AG08395 (cell line): ENCODE measurements at regions not wholly inside any gene's neighbourhood (a gene's known extent, or its start where the extent isn't known, plus 50 kb on each side); places are given as distances from the start of the nearest gene placed in this dataset.

Experiments
- DNase-seq: peaks from one replicate; pipeline ENCODE4 v3.0.0; 2012; ENCODE audit warnings: mixed read lengths, low spot score

DNA sequence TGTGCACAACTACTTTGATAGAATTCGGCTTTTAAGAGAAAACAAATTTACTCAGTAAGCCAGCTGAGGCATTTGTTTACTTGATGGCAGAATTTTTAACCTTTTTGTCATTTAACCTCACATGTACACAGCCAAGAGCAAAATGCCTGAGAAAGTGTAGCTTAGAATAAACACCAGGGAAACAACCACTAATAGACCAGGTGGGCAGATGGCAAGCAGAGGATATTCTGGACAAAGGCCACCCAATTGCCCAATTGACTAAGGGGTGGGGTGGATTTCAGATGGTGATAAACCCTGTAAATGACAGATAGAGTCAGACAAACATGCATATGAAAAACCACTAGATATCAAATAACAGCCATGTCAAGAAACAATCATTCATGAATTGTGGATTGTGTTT lies 190.7 kb upstream of the FBXL4 start:
- DNase-seq = no peak

- no peak for DNase-seq
Observed at GRCh38 chr6:99137314-99137713, 189.6 kb upstream of the FBXL4 start.

DNA sequence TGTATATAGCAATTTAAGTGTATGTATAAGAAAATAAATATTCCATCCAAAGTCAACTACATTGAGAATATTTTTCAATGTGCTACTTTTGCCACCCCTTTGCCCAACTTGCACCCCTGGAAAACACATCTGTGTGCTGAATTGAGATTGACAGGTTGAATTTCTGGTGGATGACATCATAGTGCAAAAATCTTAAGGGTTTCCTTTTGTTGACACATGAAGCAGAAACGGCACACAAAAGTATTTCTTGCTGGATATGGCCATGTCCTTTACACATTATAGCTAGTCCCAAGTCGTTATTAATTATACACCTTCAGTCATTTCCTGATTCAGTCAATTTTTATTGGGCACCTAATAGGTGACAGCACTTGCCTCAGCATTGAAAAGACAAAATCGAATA lies 188.7 kb upstream of the FBXL4 start:
- no peak for DNase-seq

DNA sequence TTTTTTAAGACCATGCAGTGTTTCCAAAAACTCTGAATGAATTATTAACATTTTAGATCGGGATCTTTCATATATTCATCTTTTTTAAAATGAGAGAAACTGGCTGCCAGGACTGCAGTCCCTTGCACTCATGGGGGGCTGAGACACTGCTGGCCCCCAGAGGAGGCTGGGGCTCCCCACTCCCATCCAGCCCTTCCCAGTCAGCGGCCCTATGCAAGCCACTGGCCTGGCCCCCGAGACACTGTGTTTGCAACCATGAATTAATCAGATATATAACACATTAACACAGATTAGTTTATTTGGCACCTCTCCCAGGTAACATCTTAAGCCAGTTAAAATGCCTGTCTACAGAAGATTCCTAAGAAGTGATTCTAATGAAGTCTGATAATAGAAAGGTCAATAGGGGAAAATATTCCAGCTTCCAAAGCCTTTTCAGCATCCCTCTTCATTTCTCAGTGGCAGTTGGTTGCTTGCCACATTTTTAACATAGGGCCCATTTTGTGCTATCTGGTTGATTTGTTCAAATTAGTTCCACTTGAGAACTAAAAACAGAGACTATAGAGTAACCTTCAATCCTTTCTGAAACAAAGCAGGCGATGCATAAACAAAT lies 184.4 kb upstream of the FBXL4 start:
- no peak for DNase-seq

DNA sequence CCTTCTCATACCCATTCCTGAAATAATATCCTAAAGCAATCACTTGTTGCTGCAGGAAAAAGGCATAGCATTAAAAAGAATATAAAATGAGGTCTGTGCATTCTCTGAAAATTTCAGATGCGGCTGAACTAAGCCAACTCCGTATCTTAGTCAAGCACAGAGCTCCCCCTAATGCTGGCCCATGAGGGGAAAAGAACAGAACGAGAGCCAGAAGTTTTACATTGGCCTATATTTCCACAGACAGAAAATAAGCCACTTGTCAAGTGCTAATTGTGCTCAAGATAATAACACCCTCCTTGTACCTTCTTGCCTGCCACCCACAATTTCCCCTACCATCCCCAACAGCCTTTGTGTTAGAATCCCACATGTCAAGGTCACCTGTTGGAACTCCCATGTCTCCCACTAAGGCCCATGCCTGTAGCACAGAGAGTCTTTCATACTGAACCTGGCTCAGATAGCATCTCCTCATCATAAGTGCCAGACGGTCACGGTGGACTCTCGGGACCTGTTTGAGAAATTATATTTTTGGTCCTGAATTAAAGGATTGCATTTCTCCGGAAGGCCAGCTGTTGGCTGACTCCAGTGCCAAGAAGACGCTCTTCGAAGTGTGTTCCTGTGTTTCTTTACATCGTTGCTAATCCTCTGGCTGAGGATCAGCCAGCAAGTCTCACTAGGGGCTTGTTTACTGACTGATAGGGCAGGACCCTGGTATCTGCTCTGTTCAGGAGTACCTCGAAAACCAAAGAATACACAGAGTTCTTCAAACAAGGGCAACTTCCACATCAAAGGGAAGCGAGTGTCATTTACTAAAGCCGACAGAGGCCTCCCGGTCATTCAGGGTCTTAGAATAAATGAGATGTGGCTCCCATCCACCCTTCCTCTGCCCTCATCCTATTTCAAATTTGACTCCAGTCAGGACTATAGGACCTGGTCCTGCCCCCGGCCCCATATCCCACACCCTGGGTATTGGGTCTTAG lies 183.4 kb upstream of the FBXL4 start:
- DNase-seq = no peak

- DNase-seq = no peak
Observed at GRCh38 chr6:99129835-99130234, 182.1 kb upstream of the FBXL4 start.

DNA sequence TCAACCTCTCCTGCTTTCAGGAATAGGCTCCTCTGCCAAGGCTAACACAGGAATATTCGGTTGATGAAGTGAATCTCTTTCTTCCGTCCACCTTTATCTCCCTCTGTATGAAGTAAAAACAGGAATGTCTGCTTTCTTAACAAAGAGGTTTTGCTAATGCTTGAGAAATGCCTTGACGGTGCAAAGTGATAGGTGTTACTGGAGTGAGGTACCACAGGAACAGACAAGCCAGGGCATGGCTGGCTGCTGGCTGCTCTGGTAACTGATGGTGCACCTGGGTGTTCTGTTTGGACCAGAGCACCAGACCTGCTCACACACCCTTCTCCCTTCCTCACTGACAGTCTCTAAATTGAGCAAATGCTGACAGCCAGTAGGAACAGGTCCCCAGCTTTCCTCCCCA lies 174.0 kb upstream of the FBXL4 start:
- no peak for DNase-seq

DNA sequence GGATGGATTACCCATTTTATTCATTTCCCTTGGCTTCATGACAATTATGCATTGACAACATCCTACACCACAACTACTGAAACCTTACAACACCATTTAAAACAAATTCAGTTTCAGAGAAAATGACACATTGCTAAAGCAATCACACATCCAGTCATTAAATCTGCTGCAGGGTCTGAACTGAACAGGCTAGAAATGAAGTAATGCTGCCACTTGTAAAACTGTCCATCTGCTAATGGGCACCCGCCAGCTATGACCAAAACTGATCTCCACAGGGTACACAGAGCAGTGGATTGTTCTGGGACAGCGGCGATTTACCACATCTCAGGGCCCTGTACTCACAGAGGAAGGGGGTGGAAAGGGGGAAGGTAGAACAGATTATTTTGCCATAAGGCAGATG lies 172.9 kb upstream of the FBXL4 start:
- DNase-seq = no peak

DNA sequence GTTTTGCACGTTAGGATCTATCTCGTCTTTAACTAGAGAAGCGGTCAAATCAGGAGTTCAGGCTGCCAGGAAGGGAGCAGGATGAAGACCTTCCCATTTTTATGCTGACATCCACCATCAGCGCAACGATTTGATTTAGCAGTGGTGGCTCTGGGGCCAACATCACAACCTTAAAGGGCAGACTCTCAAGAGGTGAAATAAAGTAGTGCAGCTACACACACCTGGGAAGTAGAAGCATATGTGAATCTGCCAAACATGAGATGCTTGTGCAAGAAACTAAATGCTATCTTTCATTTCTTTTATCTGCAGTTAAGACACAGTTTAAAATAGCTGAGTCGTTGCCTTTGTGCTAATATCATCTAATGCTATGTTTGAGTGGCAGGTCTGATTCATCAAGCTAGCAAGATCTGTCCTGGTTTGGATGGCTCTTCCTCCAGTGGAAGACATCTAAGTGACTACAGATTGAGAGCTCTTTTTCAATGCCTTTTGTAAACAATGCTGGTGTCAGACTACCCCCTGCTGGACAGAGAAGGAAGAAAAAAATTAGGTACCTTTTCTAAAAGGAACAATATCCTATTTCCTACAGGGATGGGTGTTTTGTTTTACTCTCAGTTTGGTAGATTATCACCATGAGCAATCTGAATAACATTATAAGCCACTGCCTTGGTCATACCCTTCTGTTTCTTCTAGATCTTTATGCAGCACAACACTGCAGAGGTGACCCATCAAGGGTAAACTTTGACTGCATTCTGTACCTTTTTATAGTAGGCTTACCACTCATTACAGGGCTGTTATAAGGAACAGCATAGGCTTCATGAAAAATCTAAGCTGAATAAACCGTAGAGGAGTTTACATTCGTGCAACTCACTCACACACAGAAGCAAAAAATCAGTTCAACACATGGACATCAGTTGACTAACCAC lies 171.6 kb upstream of the FBXL4 start:
- peak; percentile 55 for DNase-seq

DNA sequence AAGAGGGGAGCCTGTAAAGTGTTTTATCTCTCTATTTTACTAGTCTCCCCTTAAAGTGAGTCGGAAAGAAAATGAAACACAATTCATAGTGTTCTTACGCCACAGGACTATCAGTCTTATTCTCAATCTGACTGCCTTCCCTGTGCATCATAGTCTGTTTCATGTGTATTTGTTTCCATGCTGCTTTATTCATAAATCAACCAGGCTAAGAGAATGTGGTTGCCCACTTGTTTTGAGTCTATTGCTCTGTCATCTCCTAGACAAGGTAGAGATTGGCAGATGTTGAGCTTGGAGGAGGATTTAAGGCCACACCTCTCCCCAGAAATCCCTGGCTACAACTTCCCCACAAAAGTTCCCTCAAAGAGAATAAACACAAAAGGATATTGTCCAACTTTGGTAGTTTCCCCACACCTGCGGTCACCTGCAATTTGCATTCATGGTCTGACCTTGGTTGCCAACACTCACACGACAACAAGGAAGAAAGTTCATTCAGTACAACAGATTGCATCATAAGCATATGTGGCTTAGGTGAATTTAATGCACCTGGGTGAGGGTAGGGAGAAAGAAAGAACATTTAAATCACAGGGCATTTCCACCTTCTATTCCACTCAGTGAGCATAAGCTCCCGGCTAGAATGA lies 167.1 kb upstream of the FBXL4 start:
- DNase-seq = no peak

DNA sequence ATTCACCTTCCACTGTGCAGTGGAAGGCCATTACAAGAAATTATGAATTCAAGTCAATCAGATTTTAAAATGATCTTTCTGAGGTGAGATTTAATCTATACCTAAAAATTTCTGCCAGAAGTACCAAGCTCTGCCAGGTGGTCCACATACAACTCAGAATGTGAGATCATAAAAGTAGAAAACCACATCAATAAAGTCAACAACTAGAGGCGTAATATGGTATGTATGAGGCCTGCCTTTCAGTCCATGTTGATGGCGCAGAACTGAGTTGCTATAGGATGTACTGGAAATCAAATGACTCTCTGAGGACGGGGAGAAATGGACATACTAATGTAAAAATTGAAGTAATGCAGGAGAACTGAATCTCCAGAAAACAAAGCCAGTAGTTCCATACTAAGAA lies 163.8 kb upstream of the FBXL4 start:
- no peak for DNase-seq

DNA sequence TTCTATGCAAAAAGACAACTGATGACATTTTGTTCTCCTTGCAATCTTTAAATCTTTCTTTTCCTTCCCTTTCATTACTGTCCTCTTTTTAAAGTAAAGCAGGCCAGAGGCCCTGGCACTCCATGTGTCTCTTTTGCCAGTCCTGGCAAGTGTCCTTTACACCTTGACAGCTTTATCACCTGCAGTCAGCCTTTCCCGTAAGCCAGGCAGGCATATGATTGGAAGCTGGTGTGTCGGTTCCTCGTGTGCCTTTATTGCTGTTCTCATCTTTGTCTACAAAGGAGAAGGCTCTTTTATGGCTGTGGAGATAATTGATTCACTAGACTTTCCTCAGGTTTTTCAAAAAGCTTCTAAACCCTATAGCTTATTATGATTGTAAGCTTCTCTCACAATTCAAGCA lies 162.3 kb upstream of the FBXL4 start:
- DNase-seq = no peak

- DNase-seq = no peak
Observed at GRCh38 chr6:99104218-99104617, 156.5 kb upstream of the FBXL4 start.

GRCh38 chr6:99099243-99099642 lies 151.5 kb upstream of the FBXL4 start:
- no peak for DNase-seq

GRCh38 chr6:99096170-99096569 lies 148.4 kb upstream of the FBXL4 start:
- no peak for DNase-seq

GRCh38 chr6:99093456-99094190 lies 145.9 kb upstream of the FBXL4 start:
- DNase-seq = no peak

- no peak for DNase-seq
Observed at GRCh38 chr6:99092461-99092860, 144.7 kb upstream of the FBXL4 start.

- no peak for DNase-seq
Observed at GRCh38 chr6:99091985-99092384, 144.2 kb upstream of the FBXL4 start.

DNA sequence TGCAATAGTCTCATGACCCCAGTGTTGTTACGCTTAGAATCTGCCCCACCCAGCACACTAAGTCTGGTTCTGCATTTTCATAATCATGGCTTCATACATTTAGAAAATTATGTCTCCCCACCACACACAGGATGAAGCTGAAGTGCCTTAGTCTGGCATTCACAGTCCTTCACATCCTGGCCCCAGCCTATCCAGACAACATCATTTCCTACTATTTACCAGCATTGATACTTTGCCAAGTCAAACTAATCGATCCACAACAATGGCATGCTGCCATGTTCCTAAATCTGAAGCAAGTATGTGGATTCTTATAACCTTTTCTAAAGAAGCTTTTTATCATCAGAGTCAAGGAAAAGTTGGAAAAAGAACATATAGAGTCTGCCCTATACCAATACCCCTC lies 132.4 kb upstream of the FBXL4 start:
- no peak for DNase-seq

- DNase-seq = no peak
Observed at GRCh38 chr6:99079058-99079457, 131.3 kb upstream of the FBXL4 start.

- no peak for DNase-seq
Observed at GRCh38 chr6:99073223-99073622, 125.5 kb upstream of the FBXL4 start.
